CD4-positive, alpha-beta memory T cell (primary cell): ENCODE measurements at regions not wholly inside any gene's neighbourhood (a gene's known extent, or its start where the extent isn't known, plus 50 kb on each side); places are given as distances from the start of the nearest gene placed in this dataset.
A peak's percentile ranks its signal among the peaks of the same experiment; 100 is the strongest.

ENCODE experiments used
- CTCF ChIA-PET: fragments of 350-600 bp; sonication (Branson Sonifier 250); formaldehyde crosslinking; loops from one replicate; lab custom pipeline; 2021; ENCODE audit warnings: inconsistent platforms; ENCODE audit not compliant: partially characterized antibody; lab: Charles Lee
- POLR2A ChIA-PET: fragments of 350-600 bp; sonication (Branson Sonifier 250); formaldehyde crosslinking; loops from one replicate; lab custom pipeline; 2021; ENCODE audit not compliant: partially characterized antibody; lab: Charles Lee
- DNase-seq, 5 donors: peaks; one replicate each; pipeline versions ENCODE4 v3.0.0 to v3.0.0-alpha.2; 2020 to 2022; ENCODE audit warnings: mixed read lengths in 1 of 5
- H3K27ac ChIP-seq: one replicate; pipeline ENCODE4 v1.7.0; 2013; ENCODE audit warnings: low read depth, low read length
- H3K27me3 ChIP-seq: 2 replicates; pipeline ENCODE4 v1.7.0; 2013; ENCODE audit warnings: mild to moderate bottlenecking, low read length, moderate library complexity; ENCODE audit not compliant: insufficient read depth
- H3K36me3 ChIP-seq: 2 replicates; pipeline ENCODE4 v1.7.0; 2013; ENCODE audit warnings: mild to moderate bottlenecking, low read length, moderate library complexity; ENCODE audit not compliant: insufficient read depth
- H3K4me1 ChIP-seq: 2 replicates; pipeline ENCODE4 v1.7.0; 2013; ENCODE audit warnings: mild to moderate bottlenecking, low read length, moderate library complexity; ENCODE audit not compliant: insufficient read depth
- H3K4me3 ChIP-seq, 2 donors: one replicate each; pipeline ENCODE4 v1.7.0; 2013; ENCODE audit warnings: low read length in 2 of 2, mild to moderate bottlenecking in 1 of 2
- H3K9me3 ChIP-seq, 2 donors: one replicate each; pipeline ENCODE4 v1.7.0; 2013; ENCODE audit warnings: low read length in 2 of 2, control low read depth in 1 of 2; ENCODE audit not compliant: control insufficient read depth in 1 of 2
- H3K27ac Mint-ChIP-seq, 7 donors: one replicate each; pipeline ENCODE4 v1.8.0; 2020 to 2021; ENCODE audit warnings: mixed read lengths in 7 of 7, mild to moderate bottlenecking in 6 of 7, inconsistent platforms in 3 of 7, moderate library complexity in 3 of 7
- H3K27me3 Mint-ChIP-seq, 2 donors: one replicate each; pipeline ENCODE4 v1.8.0; 2020 to 2021; ENCODE audit warnings: mixed read lengths in 2 of 2
- H3K36me3 Mint-ChIP-seq, 2 donors: one replicate each; pipeline ENCODE4 v1.8.0; 2020 to 2021; ENCODE audit warnings: mixed read lengths in 2 of 2, inconsistent platforms in 1 of 2, mild to moderate bottlenecking in 1 of 2
- H3K4me1 Mint-ChIP-seq, 4 donors: one replicate each; pipeline ENCODE4 v1.8.0; 2020 to 2021; ENCODE audit warnings: mixed read lengths in 4 of 4, mild to moderate bottlenecking in 1 of 4
- H3K4me3 Mint-ChIP-seq, 8 donors: one replicate each; pipeline ENCODE4 v1.8.0; 2020 to 2021; ENCODE audit warnings: mixed read lengths in 8 of 8, mild to moderate bottlenecking in 7 of 8, moderate library complexity in 6 of 8, inconsistent platforms in 3 of 8
- H3K9me3 Mint-ChIP-seq, 8 donors: one replicate each; pipeline ENCODE4 v1.8.0; 2020 to 2021; ENCODE audit warnings: mixed read lengths in 8 of 8, mild to moderate bottlenecking in 5 of 8, inconsistent platforms in 3 of 8, moderate library complexity in 1 of 8
- intact Hi-C: fragments of 100-400 bp; cut with micrococcal nuclease; formaldehyde crosslinking; loops from one replicate; pipeline ENCODE4 v1.15.1; 2023

DNA sequence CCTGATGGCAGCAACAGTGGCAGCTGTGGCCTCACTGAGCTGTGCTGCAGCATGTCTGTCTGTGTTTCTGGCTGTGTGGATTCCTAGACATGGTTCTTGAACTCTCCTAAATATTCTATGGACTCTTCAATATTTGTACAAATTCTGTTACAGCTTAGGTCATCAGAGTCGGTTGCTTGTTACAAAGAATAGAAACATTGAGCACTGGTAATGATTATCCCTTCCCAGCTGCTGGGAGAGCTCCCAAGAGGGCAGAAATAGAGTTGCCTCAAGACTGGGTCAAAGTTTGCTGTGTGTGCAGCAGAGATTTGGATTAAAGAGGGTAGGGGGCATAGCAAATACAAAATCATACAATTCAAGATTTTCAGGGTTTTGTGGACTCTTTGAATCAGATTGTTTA is 337.1 kb upstream of the AKR1E2 start:
- no peak for DNase-seq
- Mint-ChIP-seq H3K36me3 (no peaks in the 10 kb centered on the region), H3K4me1 (peaks cover 0 to 2% (median 0%) of the 10 kb centered on the region in 4 donors), H3K27me3 (peaks cover 0 to 5% of the 10 kb centered on the region in 2 donors), H3K9me3 (peaks cover 2 to 8% (median 3%) of the 10 kb centered on the region in 8 donors), H3K4me3 (no peak overlapping the region), H3K27ac (no peak overlapping the region)
- ChIA-PET POLR2A (no interaction called here), CTCF (interaction anchor here (1.0 kb wide), 1 partner anchor 13 kb away, joined by 3 read pairs; no protein-coding TSS in a partner anchor)
- Histone ChIP-seq H3K9me3 (no peaks in the 10 kb centered on the region), H3K27me3 (no peaks in the 10 kb centered on the region), H3K4me3 (no peak overlapping the region), H3K36me3 (no peaks in the 10 kb centered on the region), H3K27ac (no peak overlapping the region), H3K4me1 (no peaks in the 10 kb centered on the region)
- intact Hi-C loops = no loop called here

DNA sequence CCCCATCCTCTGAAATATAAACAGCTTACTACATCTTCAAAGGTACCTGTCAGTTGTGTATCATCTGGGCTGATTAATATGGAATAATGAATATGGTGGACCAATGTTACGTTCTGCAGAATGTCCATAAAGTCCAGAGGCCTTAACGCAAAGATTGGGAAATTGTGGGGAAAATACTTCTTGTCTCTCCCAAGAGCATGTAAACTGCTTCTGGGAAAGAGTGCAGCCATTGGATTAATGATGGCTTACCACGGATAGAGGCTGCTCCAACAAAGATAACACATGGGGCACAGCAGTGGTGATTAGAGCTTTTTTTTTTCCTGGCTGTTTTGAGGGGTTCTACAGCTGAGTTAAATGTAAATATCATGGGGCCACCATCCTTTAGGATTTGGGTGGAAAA is 340.4 kb upstream of the AKR1E2 start:
- Histone ChIP-seq H3K27me3 (no peaks in the 10 kb centered on the region), H3K4me1 (no peaks in the 10 kb centered on the region), H3K9me3 (no peaks in the 10 kb centered on the region), H3K36me3 (no peaks in the 10 kb centered on the region), H3K27ac (no peak overlapping the region), H3K4me3 (no peak overlapping the region)
- H3K27ac Mint-ChIP-seq = no peak overlapping the region
- intact Hi-C loops = no loop called here
- H3K4me1 Mint-ChIP-seq = no peaks in the 10 kb centered on the region
- no peak for DNase-seq
- no peak overlapping the region for H3K4me3 Mint-ChIP-seq
- H3K9me3 Mint-ChIP-seq = no peaks in the 10 kb centered on the region
- CTCF ChIA-PET = no interaction called here
- no peaks in the 10 kb centered on the region for H3K36me3 Mint-ChIP-seq
- POLR2A ChIA-PET = no interaction called here
- H3K27me3 Mint-ChIP-seq = no peaks in the 10 kb centered on the region

DNA sequence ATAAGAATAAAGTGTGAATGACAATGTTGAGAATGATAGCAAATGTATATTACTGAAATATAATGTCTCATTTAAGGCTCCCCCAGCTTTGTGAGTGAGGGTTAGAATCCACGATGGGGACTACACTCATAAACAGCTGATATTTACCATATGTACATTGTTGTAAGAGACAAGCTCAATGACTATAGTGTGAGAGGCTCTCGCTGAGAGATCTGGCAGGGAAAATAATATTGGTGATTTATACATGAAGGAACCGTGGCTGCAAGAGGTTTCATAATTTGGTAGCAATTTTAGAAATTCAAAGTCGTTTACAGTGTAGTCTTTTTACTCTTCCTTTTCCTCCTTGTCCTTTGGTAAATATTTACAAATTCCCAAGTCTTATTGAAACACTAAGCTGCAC is 342.2 kb upstream of the AKR1E2 start:
- no peak overlapping the region for H3K27ac ChIP-seq
- no peaks in the 10 kb centered on the region for H3K36me3 ChIP-seq
- Mint-ChIP-seq H3K27me3 (no peaks in the 10 kb centered on the region), H3K36me3 (no peaks in the 10 kb centered on the region), H3K4me1 (no peaks in the 10 kb centered on the region), H3K9me3 (peaks cover 0 to 4% (median 2%) of the 10 kb centered on the region in 8 donors), H3K4me3 (no peak overlapping the region), H3K27ac (no peak overlapping the region)
- intact Hi-C loops = no loop called here
- POLR2A ChIA-PET = no interaction called here
- no peak overlapping the region for H3K4me3 ChIP-seq
- H3K4me1 ChIP-seq = no peaks in the 10 kb centered on the region
- DNase-seq = no peak
- H3K9me3 ChIP-seq = no peaks in the 10 kb centered on the region
- H3K27me3 ChIP-seq = no peaks in the 10 kb centered on the region
- CTCF ChIA-PET = no interaction called here

DNA sequence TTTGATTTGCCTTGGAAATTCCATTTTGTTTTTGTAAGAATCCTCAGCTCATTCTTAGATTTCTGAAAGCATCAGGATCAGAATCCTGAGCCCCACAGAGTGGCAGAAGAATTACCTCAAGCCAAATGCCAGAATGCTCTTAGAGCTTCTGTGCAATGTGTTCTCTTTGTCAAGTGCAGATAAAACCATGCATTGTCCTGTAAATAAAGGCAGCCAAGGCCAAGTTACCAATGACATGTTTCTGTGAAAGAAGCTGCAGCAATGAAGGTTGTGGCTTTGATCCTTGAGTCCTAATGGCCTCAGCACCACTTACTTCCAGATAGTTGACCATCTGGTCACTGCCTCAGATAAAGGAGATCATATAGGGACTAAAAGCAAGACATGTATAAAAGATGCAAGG is 343.3 kb upstream of the AKR1E2 start:
- DNase-seq = no peak
- ChIA-PET POLR2A (no interaction called here), CTCF (no interaction called here)
- Mint-ChIP-seq H3K4me3 (no peak overlapping the region), H3K27me3 (no peaks in the 10 kb centered on the region), H3K27ac (no peak overlapping the region), H3K9me3 (peaks cover 0 to 4% (median 2%) of the 10 kb centered on the region in 8 donors), H3K4me1 (peaks cover 0 to 1% (median 0%) of the 10 kb centered on the region in 4 donors), H3K36me3 (no peaks in the 10 kb centered on the region)
- Histone ChIP-seq H3K9me3 (no peaks in the 10 kb centered on the region), H3K4me3 (no peak overlapping the region), H3K27ac (no peak overlapping the region), H3K36me3 (no peaks in the 10 kb centered on the region), H3K27me3 (no peaks in the 10 kb centered on the region), H3K4me1 (no peaks in the 10 kb centered on the region)
- intact Hi-C loops = no loop called here

DNA sequence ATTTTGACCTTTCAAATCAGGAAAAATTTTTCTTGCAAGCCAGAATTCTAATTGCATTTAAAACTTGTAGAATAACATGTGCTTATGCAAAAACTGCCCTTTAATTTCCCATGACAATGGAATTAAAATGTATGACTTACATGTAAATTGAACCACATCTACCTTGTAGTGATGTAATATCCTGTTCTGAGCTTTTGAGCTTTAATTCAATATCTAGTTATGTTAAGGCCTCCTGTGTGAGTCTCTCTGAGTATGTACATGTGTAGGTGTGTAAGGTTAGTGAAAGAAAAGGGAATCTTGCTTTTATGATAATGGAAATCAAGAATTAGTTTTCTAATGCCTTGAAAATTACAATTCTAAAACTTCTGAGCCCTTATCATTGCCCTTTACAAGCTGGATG is 344.8 kb upstream of the AKR1E2 start:
- Histone ChIP-seq H3K9me3 (no peaks in the 10 kb centered on the region), H3K27me3 (no peaks in the 10 kb centered on the region), H3K4me1 (no peaks in the 10 kb centered on the region), H3K27ac (no peak overlapping the region), H3K36me3 (no peaks in the 10 kb centered on the region), H3K4me3 (no peak overlapping the region)
- DNase-seq = no peak
- H3K4me1 Mint-ChIP-seq = peaks cover 0 to 2% (median 0%) of the 10 kb centered on the region in 4 donors
- ChIA-PET POLR2A (no interaction called here), CTCF (no interaction called here)
- no peak overlapping the region for H3K4me3 Mint-ChIP-seq
- H3K9me3 Mint-ChIP-seq = peaks cover 0 to 4% (median 2%) of the 10 kb centered on the region in 8 donors
- no peak overlapping the region for H3K27ac Mint-ChIP-seq
- no peaks in the 10 kb centered on the region for H3K36me3 Mint-ChIP-seq
- H3K27me3 Mint-ChIP-seq = no peaks in the 10 kb centered on the region
- intact Hi-C loops = no loop called here

DNA sequence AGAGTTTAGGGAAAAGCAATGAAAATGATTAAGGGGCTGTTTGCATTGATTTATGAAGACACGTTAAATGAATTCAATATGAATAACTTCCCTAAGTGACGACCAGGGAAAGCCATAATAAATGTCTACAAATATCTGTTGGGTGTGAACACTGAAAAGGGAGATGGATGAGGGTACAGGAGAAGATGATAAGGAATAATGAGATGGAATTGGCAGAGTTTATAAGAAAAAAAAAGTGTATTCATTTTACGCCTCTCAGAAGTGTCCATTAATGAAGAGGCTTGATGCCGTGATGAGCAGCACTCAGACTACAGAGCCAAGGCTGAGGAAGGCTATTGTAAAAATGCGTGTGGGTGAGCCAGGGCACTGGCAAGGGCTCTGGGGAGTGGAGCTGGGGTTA is 346.7 kb upstream of the AKR1E2 start:
- H3K4me1 ChIP-seq = peaks cover 7% of the 10 kb centered on the region
- Mint-ChIP-seq H3K9me3 (peaks cover 0 to 4% (median 2%) of the 10 kb centered on the region in 8 donors), H3K4me1 (peaks cover 7 to 15% (median 9%) of the 10 kb centered on the region in 4 donors), H3K27ac (no peak overlapping the region), H3K4me3 (no peak overlapping the region), H3K27me3 (no peaks in the 10 kb centered on the region), H3K36me3 (no peaks in the 10 kb centered on the region)
- ChIA-PET POLR2A (no interaction called here), CTCF (interaction anchor here (1.0 kb wide), 1 partner anchor 1236 kb away, joined by 3 read pairs; no protein-coding TSS in a partner anchor)
- no peak overlapping the region for H3K27ac ChIP-seq
- no peaks in the 10 kb centered on the region for H3K27me3 ChIP-seq
- intact Hi-C loops = no loop called here
- no peaks in the 10 kb centered on the region for H3K9me3 ChIP-seq
- no peaks in the 10 kb centered on the region for H3K36me3 ChIP-seq
- no peak overlapping the region for H3K4me3 ChIP-seq
- no peak for DNase-seq

DNA sequence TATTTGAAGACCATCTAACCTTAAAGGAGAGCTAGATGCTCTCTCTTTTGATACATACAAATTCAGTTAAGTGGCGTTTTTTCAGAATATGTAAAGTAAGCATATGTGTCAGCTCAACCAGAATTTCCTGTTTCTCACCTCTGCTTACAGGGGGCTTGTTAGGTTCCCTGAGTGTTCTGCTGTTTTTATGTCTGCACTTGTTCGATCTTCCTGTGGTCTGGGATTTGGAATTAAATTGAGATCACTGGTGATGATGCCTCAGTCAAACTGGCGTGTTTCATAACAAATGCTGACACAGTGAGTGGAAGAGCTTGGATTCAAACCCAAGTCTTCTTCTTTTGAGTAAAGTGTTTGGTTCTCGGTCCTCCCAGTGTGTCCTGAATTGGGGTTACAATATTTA is 348.3 kb upstream of the AKR1E2 start:
- no peak overlapping the region for H3K27ac ChIP-seq
- no peaks in the 10 kb centered on the region for H3K9me3 ChIP-seq
- CTCF ChIA-PET = no interaction called here
- peak overlapping the region in 1 of 7 donors; percentile 14 for H3K27ac Mint-ChIP-seq
- H3K4me3 Mint-ChIP-seq = no peak overlapping the region
- no peak overlapping the region for H3K4me3 ChIP-seq
- no peaks in the 10 kb centered on the region for H3K36me3 ChIP-seq
- H3K36me3 Mint-ChIP-seq = no peaks in the 10 kb centered on the region
- H3K4me1 ChIP-seq = peaks cover 8% of the 10 kb centered on the region
- POLR2A ChIA-PET = no interaction called here
- no peaks in the 10 kb centered on the region for H3K27me3 Mint-ChIP-seq
- no peaks in the 10 kb centered on the region for H3K27me3 ChIP-seq
- H3K9me3 Mint-ChIP-seq = peaks cover 0 to 4% (median 2%) of the 10 kb centered on the region in 8 donors
- no peak for DNase-seq
- peaks cover 11 to 28% (median 16%) of the 10 kb centered on the region in 4 donors for H3K4me1 Mint-ChIP-seq
- intact Hi-C loops = no loop called here
